ENCODE measurements at regions not wholly inside any gene's neighbourhood (a gene's known extent, or its start where the extent isn't known, plus 50 kb on each side); places are given as distances from the start of the nearest gene placed in this dataset.

DNA sequence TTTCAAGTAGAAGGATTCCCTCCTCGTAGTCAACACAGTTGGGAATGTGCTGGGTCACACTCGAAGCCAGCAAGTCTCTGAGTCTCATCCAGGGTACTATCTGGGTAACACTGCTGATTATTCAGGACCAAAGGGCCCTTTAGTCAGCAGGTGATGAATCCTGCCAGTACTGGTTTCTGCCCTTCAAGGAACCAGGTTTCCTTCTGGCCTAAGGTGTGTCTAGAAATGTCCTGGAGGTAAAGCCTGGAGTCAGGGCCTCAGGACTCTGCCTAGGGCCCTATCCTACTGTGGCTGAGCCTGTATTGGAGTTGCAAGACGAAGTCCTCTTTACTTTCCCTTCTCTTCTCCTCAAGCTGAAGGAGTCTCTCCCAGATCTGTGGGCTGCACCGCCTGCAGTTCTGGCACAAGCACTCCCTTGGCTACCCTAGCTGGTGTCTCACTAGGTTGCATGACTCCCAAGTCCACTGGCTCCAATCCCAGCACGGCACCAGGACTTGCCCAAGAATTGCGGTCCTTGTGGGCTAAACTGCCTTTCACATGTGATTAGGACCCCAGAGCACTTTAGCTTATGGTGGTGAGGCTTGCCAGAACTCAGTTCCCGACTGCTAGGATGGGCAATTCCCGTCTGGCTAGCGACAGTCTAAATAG is 193.7 kb upstream of the PDE3A start:
- DNase-seq (ENCODE audit: extremely low read depth in 1 of 2, low read depth in 1 of 2): no peak

DNA sequence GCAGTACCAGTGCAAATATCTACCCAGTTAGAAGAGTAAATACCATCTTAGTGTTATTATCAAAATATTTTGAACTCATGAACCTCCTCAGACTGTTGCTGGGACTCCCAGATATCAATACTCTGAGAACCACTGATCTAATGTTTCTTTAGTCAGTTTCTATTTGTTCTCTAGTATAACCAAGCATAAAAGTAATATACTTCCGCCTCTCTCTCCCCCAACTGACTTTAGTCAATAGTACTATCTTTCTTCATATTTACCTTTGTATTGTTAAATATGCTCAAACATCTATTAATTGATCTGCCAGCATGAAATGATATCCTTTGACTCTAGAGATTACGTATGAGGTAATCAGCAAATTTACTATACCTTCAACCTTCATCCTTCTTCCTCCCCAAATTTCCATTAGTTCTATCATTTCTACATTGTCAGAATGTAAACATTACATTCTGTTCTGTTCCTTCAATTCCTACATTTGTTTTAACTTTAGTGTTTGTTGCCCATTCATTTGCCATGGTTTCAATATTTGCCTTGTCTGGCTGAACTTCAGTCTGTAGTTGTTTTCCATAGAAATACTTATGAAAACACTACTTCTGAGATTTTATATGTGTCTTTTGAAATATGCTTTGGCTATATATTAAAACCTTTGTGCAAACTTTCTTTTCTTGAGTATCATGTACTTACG is 192.5 kb upstream of the PDE3A start:
- DNase-seq (ENCODE audit: extremely low read depth in 1 of 2, low read depth in 1 of 2): no peak

GRCh38 chr12:20181416-20182180 is 186.7 kb upstream of the PDE3A start:
- no peak for DNase-seq (ENCODE audit: extremely low read depth in 1 of 2, low read depth in 1 of 2)

DNA sequence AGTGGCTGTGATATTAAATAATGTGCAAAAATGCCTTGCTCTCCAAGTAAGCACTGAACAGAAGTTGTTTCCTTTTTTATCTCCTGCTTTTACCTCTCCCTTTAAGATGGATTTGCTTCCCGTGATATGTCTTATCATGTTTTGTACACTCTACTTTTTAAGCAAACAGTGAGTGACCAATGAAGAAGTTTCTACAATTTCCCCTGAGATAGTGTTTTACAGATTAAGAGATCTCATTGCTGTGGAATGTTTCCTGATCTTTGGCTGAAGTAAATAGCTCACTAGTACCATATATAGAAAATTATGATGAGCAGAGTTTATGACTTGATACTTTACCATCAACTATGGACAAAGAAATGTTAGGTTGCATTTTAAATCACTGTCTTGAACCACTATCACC is 184.8 kb upstream of the PDE3A start:
- no peak for DNase-seq (ENCODE audit: extremely low read depth in 1 of 2, low read depth in 1 of 2)

DNA sequence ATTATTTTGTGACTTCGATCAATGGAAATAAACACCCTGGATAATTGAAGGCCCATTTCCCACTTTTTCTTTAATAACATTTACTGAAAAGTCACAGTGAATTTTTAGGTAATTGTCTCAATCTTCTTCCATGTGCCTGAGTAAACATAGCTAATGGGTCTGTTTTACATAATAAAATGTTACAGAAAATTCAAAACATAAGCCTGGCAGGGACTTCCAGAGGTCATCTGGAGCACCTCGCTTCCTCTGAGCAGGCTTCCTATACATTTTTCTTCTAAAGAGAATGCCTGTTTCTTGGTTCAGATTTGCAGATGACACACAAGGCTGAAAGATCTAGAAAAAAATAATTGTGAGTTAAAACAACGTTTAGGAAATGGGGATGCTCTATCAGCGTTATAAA is 183.8 kb upstream of the PDE3A start:
- DNase-seq (ENCODE audit: extremely low read depth in 1 of 2, low read depth in 1 of 2): no peak

DNA sequence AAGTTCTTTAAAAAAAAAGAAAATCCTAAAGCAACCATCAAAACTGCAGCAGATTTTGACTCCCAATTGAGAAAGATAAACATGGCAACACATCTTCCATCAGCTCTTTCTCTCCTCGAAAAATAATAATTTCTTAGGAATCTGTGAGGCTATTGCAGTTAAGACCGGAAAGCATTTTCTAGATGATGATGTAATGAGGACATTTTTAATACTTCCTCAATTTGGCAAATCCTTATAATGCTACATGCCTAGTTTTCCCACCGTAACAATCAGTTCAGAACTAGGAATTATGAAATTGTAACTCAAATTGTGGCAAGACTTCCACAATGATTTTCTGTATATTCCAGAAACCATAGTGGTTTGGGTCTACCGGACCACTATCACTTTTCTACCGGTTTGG is 180.9 kb upstream of the PDE3A start:
- no peak for DNase-seq (ENCODE audit: extremely low read depth in 1 of 2, low read depth in 1 of 2)

- DNase-seq (ENCODE audit: extremely low read depth in 1 of 2, low read depth in 1 of 2): no peak
These were observed 179.2 kb upstream of the PDE3A start for GRCh38 chr12:20188930-20189653.

DNA sequence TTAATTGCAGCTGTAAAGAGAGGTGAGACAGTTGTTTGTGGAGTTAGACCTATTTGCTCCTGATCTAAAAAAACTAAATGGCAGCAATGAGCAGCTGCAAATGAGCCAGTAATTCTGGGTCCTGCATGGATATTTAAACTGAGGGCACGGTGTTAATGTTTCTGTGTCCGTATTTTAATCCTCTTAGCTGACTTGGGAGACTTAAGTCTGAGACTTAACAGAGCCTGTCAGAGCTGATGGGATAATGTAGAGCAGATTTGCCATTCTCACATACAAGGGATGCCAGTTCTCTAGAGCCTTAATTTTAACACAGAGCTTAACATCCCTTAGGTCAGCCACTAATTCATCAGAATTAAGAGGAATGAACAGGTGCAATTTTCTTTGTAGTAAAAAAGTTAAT is 178.6 kb upstream of the PDE3A start:
- no peak for DNase-seq (ENCODE audit: extremely low read depth in 1 of 2, low read depth in 1 of 2)

DNA sequence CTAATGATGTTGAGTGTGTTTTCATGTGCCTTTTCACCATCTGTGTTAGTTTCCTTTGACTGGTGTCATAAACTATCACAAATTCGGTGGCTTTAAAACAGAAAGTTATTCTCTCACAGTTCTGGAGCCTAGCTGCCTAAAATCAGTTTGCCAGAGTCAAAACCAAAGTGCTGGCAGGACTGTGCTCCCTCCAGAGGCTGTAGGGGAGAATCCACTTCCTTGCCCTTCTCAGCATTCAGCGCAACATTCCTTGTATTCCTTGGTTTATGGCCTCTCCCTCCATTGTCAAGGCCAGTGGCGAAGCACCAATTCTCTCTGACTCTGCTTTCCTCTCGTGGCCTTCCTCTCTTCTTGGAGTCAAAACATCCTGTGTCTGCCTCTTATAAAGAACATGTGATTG is 174.2 kb upstream of the PDE3A start:
- no peak for DNase-seq (ENCODE audit: extremely low read depth in 1 of 2, low read depth in 1 of 2)

GRCh38 chr12:20196767-20197166 is 171.6 kb upstream of the PDE3A start:
- no peak for DNase-seq (ENCODE audit: extremely low read depth in 1 of 2, low read depth in 1 of 2)

GRCh38 chr12:20197411-20197810 is 170.9 kb upstream of the PDE3A start:
- DNase-seq (ENCODE audit: extremely low read depth in 1 of 2, low read depth in 1 of 2): no peak

DNA sequence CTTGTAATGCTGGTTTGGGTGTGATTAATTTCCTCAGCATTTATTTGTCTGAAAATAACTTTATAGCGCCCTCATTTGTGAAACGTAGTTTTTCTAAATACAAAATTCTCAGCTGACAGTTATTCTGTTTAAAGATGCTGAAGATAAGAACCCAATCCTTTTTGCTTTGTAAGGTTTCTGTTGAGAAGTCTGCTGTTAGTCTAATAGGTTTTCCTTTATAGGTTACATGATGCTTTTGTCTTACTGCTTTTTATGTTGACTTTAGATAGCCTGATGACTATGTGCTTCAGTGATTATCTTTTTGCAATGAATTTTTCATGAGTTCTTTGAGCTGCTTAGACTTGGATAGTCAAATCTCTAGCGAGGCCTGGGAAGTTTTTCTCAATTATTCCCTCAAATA is 168.6 kb upstream of the PDE3A start:
- no peak for DNase-seq (ENCODE audit: extremely low read depth in 1 of 2, low read depth in 1 of 2)

DNA sequence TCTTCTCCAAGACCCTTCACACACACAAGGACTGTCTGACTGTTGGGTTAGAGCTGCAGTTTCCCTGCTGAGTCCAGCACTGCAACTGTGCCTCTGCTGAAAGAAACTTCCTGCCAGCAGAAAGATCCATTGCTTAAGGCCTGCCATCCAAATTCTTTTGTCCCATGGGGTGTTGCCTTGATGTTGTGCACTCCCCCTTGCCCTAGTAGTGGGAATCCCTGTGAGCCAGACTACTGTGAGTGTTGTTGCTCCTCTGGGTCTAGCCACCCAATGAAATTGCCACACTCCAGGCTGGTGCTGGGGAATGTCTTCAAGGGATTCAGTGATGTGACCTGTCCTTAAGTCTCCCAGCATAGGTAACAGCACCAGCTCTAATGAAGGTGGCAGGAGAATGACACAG is 166.6 kb upstream of the PDE3A start:
- no peak for DNase-seq (ENCODE audit: extremely low read depth in 1 of 2, low read depth in 1 of 2)

- no peak for DNase-seq (ENCODE audit: extremely low read depth in 1 of 2, low read depth in 1 of 2)
These were observed 162.5 kb upstream of the PDE3A start for GRCh38 chr12:20205854-20206253.

GRCh38 chr12:20206410-20206809 is 161.9 kb upstream of the PDE3A start:
- DNase-seq (ENCODE audit: extremely low read depth in 1 of 2, low read depth in 1 of 2): no peak

DNA sequence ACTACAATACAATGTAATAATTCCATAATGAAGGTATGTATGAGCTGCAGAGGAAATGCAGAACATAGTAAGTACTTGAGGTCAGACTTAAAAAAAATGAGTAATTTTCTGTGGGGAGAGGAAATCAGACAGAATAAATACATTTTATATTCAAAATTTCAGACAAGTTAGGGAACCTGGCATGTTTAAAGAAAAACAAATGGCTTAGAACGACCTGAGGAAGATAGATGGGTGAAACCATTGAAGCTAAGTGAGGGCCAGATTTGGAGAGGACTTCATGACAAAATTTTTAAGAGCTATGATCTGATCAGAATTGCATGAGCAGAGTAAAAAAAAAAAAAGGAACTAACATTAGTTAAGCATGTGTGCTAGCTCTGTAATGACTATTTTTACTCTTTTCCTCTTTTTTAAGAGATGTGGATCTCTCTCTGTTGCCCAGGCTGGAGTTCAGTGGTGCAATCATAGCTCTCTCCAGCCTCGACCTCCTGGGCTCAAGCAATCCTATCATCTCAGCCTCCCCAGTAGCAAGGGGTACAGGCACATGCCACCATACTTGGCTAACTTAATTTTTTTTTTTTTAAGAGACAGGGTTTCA is 157.6 kb upstream of the PDE3A start:
- no peak for DNase-seq (ENCODE audit: extremely low read depth in 1 of 2, low read depth in 1 of 2)

GRCh38 chr12:20211541-20211940 is 156.8 kb upstream of the PDE3A start:
- DNase-seq (ENCODE audit: extremely low read depth in 1 of 2, low read depth in 1 of 2): no peak

DNA sequence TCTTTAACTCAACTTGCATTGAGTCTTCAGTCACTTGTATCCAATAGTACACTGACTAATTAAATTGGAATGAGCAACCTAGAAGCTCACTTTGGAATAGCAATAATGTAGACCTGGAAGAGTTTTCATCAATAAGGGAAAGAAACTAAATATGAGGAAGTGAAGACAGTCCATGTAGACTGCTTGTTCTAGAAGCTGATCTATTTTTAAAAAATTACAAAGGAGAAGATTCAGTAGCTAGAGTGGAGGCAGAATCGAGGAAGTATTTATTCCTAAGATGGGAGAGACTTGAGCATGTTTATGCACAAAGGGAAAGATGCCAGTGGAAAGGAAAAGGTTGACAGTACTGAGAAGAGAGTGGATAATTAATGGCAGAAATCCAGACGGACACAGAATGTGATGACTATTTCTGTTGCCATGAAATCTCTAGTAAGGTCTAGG is 156.3 kb upstream of the PDE3A start:
- no peak for DNase-seq (ENCODE audit: extremely low read depth in 1 of 2, low read depth in 1 of 2)

DNA sequence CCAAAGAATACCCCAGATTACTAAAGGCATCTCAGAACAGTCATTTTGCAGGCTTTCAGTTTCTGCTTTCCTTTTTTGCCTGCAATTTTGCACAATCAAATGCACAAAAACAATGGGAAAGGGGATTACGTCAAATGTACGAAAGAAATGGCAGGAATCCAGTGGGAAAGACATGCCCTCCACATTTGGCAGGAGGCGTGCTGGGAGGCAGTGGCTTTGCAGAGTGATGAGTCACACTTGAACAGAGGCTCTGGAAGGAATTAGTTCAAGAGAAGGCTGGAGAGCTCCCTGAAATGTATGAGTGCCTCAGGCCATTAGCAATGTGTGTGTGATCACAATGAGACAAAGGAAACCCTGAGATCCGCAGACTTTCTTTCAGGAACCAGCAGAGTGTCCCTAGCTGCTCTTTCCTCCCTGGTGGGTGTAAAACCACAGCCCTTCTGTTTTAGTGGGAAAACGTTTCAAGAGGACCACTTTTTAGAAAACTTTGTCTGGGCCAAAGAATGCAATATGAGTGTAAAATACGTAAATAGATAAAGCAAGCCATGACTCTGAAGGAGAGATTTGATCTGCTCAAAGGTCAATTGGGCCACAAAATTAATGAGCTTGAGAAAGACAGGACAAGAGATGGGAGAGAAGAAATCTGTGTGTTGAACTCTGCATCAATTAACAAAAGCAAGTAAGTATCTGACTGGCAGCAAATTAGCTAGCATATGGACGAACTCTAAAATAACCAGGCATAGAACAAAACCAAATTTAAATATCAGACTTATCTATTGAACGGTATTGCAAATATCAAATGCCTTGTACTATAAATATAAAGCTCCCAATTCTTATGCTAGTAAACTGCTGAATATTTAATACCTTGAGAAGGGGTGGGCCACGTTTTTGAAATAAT is 155.4 kb upstream of the PDE3A start:
- DNase-seq (ENCODE audit: extremely low read depth in 1 of 2, low read depth in 1 of 2): no peak
